KMS-11 (cell line): ENCODE measurements at regions not wholly inside any gene's neighbourhood (a gene's known extent, or its start where the extent isn't known, plus 50 kb on each side); places are given as distances from the start of the nearest gene placed in this dataset.

ENCODE experiments used
- H2AFZ ChIP-seq: fragments of 200-600 bp; sonication (generic); 2 replicates; pipeline ENCODE4 v1.6.1; 2016; ENCODE audit warnings: antibody characterized with exemption, mixed run types, low read depth
- H3K27ac ChIP-seq: fragments of 200-600 bp; sonication (generic); 2 replicates; pipeline ENCODE4 v1.6.1; 2016; ENCODE audit warnings: mild to moderate bottlenecking, mixed run types
- H3K27me3 ChIP-seq: fragments of 200-600 bp; sonication (generic); 2 replicates; pipeline ENCODE4 v1.6.1; 2017; ENCODE audit warnings: mild to moderate bottlenecking, low read depth, mixed run types, moderate library complexity; ENCODE audit not compliant: insufficient read depth
- H3K36me3 ChIP-seq: fragments of 200-600 bp; sonication (generic); 2 replicates; pipeline ENCODE4 v1.6.1; 2017; ENCODE audit warnings: mild to moderate bottlenecking, mixed run types; ENCODE audit not compliant: insufficient read depth
- H3K4me1 ChIP-seq: fragments of 200-600 bp; sonication (generic); 2 replicates; pipeline ENCODE4 v1.6.1; 2016; ENCODE audit warnings: mild to moderate bottlenecking, low read depth, mixed run types; ENCODE audit not compliant: poor library complexity, severe bottlenecking
- H3K4me2 ChIP-seq: fragments of 200-600 bp; sonication (generic); 2 replicates; pipeline ENCODE4 v1.7.0; 2016; ENCODE audit warnings: mild to moderate bottlenecking, mixed run types
- H3K4me3 ChIP-seq: fragments of 200-600 bp; sonication (generic); IDR thresholded peaks from 2 replicates; pipeline ENCODE4 v1.6.1; 2017; ENCODE audit warnings: low read depth, low read length, mixed read lengths; ENCODE audit not compliant: insufficient read depth
- H3K79me2 ChIP-seq: fragments of 200-600 bp; sonication (generic); 2 replicates; pipeline ENCODE4 v1.6.1; 2016; ENCODE audit warnings: low read depth, mixed run types; ENCODE audit not compliant: insufficient read depth
- H3K9ac ChIP-seq: fragments of 200-600 bp; sonication (generic); 2 replicates; pipeline ENCODE4 v1.6.1; 2016; ENCODE audit warnings: mild to moderate bottlenecking, mixed run types
- H4K20me1 ChIP-seq: fragments of 200-600 bp; sonication (generic); 2 replicates; pipeline ENCODE4 v1.6.1; 2016; ENCODE audit warnings: mild to moderate bottlenecking, mixed run types; ENCODE audit not compliant: insufficient read depth
- TF ChIP-seq, protein P1 (sequence below): fragments of 200-600 bp; sonication (generic); conservative IDR thresholded peaks from 2 replicates; pipeline ENCODE4 v1.6.1; 2017; ENCODE audit warnings: low read depth, mild to moderate bottlenecking, antibody characterized with exemption, low read length, moderate library complexity, mixed read lengths

DNA sequence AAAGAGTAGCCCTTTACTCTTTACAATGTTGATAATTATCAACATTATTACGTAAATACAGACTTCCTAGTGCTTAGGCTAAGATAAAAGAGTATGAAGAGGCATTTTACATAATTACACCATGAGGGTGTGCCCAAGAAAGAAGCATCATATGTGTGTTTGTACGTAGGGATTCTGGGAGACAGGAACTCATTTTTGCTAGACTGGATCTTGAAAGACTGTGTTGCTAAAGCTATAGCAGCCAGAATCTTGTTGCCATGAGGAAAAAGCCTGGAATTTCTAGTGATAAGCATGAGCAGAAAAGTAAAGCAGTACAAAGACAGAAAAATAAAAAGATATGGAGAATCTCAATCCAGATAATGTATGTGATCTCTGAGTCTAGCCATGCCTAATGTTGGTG is 72.1 kb downstream of the JRKL start:
- no peak overlapping the region for H3K27ac ChIP-seq
- H2AFZ ChIP-seq = no peak overlapping the region
- no peak overlapping the region for H3K4me3 ChIP-seq
- H3K36me3 ChIP-seq = no peaks in the 10 kb centered on the region
- no peaks in the 10 kb centered on the region for H3K4me1 ChIP-seq
- TF ChIP-seq, protein P1, sequence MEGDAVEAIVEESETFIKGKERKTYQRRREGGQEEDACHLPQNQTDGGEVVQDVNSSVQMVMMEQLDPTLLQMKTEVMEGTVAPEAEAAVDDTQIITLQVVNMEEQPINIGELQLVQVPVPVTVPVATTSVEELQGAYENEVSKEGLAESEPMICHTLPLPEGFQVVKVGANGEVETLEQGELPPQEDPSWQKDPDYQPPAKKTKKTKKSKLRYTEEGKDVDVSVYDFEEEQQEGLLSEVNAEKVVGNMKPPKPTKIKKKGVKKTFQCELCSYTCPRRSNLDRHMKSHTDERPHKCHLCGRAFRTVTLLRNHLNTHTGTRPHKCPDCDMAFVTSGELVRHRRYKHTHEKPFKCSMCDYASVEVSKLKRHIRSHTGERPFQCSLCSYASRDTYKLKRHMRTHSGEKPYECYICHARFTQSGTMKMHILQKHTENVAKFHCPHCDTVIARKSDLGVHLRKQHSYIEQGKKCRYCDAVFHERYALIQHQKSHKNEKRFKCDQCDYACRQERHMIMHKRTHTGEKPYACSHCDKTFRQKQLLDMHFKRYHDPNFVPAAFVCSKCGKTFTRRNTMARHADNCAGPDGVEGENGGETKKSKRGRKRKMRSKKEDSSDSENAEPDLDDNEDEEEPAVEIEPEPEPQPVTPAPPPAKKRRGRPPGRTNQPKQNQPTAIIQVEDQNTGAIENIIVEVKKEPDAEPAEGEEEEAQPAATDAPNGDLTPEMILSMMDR = no peak
- H3K79me2 ChIP-seq = no peaks in the 10 kb centered on the region
- no peaks in the 10 kb centered on the region for H3K27me3 ChIP-seq
- no peak overlapping the region for H3K4me2 ChIP-seq
- no peaks in the 10 kb centered on the region for H4K20me1 ChIP-seq
- H3K9ac ChIP-seq = no peak overlapping the region

DNA sequence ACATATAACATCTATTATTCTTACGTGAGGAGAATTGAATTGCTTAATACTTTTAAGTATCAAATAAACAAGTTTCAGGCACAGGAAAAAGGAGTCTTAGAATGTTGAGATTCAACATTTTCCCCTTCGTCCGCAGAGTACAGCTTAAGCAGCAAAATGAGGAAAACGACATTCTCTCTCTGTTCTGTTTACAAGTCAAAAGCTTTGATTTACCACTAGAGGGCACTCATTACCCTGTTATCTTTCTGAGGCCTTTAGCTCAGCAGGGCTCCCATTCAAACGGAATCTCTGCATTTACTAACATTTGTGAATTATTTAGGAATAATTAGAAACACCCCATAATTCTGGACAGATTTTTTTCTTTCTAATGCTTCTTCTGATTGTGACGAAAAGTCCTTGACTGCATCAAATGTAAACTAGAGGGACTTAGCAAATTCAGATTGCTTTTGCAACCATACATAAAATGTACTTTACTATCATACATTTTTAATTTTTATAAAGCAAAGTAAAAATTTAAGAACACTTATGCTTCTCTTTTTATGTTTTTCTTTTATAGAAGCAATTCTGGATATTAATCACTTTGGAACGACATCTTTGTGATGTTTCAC is 75.0 kb downstream of the JRKL start:
- Histone ChIP-seq H3K27me3 (no peaks in the 10 kb centered on the region), H3K4me2 (peak overlapping the region; percentile 52), H3K27ac (no peak overlapping the region), H3K79me2 (no peaks in the 10 kb centered on the region), H3K36me3 (no peaks in the 10 kb centered on the region), H3K4me3 (no peak overlapping the region), H4K20me1 (no peaks in the 10 kb centered on the region), H2AFZ (peak overlapping the region; percentile 83), H3K4me1 (no peaks in the 10 kb centered on the region), H3K9ac (no peak overlapping the region)
- TF ChIP-seq, protein P1 = peak; percentile 43; the same call in 1 of the 2 replicates

DNA sequence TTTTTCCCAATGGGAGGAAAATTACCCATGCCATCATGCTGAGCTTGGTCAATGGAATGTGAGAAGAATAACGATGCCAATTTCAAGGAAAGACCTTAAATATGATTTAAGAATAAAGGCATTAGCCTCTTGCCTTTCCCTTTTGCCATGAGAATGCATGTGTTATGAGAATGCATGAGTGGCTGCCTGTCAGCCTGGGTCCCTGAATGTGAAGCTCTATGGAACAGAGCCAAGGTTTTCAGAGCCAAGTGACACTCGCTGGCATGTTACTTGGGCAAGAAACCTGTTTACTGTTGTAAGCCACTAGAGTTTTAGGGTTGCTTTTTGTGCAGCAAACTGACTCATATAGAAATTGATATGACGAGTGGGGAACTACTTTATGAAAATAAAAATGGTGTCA is 75.7 kb downstream of the JRKL start:
- Histone ChIP-seq H3K4me1 (no peaks in the 10 kb centered on the region), H4K20me1 (no peaks in the 10 kb centered on the region), H3K27me3 (no peaks in the 10 kb centered on the region), H3K4me3 (no peak overlapping the region), H3K36me3 (no peaks in the 10 kb centered on the region), H3K27ac (no peak overlapping the region), H2AFZ (no peak overlapping the region), H3K4me2 (no peak overlapping the region), H3K79me2 (no peaks in the 10 kb centered on the region), H3K9ac (no peak overlapping the region)
- TF ChIP-seq, protein P1 = no peak

DNA sequence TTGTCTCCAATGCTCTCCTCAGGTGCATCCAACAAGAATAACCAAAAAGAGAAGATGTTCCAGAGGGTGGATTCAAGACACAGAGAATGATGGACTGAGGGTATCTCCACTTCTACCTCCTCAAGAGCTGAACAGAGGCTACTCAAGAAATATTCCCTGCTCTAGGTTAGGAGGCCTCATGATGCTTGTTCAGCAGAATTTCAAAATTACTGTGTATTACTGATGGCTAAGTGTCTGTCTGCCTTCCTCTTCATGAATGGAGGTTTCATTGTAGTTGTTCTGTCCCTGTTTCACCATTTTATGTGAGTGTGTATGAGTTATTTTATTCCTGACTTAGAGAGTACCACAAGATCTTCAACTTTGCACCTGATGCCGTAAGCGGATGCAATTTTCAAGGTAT is 76.8 kb downstream of the JRKL start:
- H3K9ac ChIP-seq = no peak overlapping the region

More for the DNA sequence above, 76.8 kb downstream of the JRKL start:
- TF ChIP-seq, protein P1 = no peak
- H3K27ac ChIP-seq = no peak overlapping the region
- no peaks in the 10 kb centered on the region for H3K36me3 ChIP-seq
- no peaks in the 10 kb centered on the region for H4K20me1 ChIP-seq
- no peaks in the 10 kb centered on the region for H3K27me3 ChIP-seq
- no peak overlapping the region for H2AFZ ChIP-seq
- no peak overlapping the region for H3K4me3 ChIP-seq
- no peak overlapping the region for H3K4me2 ChIP-seq
- H3K4me1 ChIP-seq = no peaks in the 10 kb centered on the region
- no peaks in the 10 kb centered on the region for H3K79me2 ChIP-seq
